ENCODE measurements at regions not wholly inside any gene's neighbourhood (a gene's known extent, or its start where the extent isn't known, plus 50 kb on each side); places are given as distances from the start of the nearest gene placed in this dataset.

DNA sequence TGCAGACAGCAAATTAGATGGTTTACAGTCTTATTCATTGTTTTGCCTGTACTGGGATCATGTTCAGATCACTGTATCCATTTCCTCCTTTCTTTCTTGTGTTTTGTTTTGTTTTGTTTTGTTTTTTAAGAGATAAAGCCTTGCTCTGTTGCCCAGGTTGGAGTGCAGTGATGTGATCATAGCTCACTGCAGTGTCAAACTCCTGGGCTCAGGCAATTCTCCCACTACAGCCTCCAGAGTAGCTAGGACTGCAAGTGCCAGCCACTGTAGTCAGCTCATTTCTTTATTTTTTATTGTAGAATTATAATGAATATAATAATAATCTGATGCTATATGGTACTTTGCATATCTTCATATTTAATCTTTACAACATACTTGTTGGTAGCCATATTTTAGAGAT lies 403.7 kb upstream of the B3GALT2 start (continued):
- TF ChIP-seq TEAD1 (CRISPR knock-in tag; IDR thresholded peaks at IDR 0.05) (no peak), PCBP2 (IDR thresholded peaks at IDR 0.05; ENCODE audit: low read depth, low read length, poor library complexity, severe bottlenecking) (no peak), ZKSCAN3 (CRISPR knock-in tag; IDR thresholded peaks at IDR 0.05) (no peak), HNRNPK (IDR thresholded peaks at IDR 0.05; ENCODE audit: low read depth, low read length, poor library complexity, severe bottlenecking) (no peak)

DNA sequence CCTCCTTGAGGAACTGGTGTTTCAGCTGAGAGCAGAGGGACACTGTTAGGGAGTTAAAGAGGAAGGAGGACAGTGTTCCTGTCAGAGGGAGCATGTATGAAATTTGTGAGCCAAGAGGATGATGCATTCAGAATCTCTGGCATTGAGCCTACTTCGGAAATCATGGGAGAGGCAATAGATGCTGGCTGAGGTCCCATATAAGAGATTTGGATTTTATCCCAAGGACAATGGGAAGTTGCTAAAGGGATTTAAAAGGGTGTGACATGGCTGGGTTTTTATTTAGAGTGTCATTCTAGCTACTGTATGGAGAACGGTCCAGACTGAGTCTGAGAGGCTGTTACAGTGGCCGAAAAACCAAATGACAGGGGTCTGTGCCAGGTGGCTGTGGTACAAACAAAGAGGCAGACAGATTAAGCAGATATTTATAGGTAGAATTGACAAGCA lies 403.2 kb upstream of the B3GALT2 start:
- Histone ChIP-seq H3K79me2 (ENCODE audit: control insufficient read depth, insufficient read depth, low read length) (no peaks in the 10 kb centered on the region), H3K4me2 (ENCODE audit: insufficient read depth, low read length) (no peak overlapping the region), H3K9me3 (replicated peaks; ENCODE audit: control insufficient read depth, insufficient read depth, low read depth, low read length) (peaks cover 3% of the 10 kb centered on the region; the same call in 1 of the 2 replicates), H3K36me3 (ENCODE audit: control insufficient read depth, insufficient read depth, low read length) (no peaks in the 10 kb centered on the region), H4K20me1 (replicated peaks; ENCODE audit: control insufficient read depth, insufficient read depth, low read length) (no peaks in the 10 kb centered on the region), H2AFZ (ENCODE audit: low read depth, low read length) (no peak overlapping the region), H3K4me3 (no peak overlapping the region), H3K27me3 (ENCODE audit: control insufficient read depth in 2 of 2, insufficient read depth in 2 of 2, low read length in 2 of 2) (no peaks in the 10 kb centered on the region), H3K9me1 (ENCODE audit: control insufficient read depth, insufficient read depth, low read length) (no peaks in the 10 kb centered on the region), H3K9ac (ENCODE audit: insufficient read depth in 1 of 2, low read depth in 2 of 2, low read length in 2 of 2) (no peak overlapping the region), H3K4me1 (replicated peaks in 1 of 2; ENCODE audit: control insufficient read depth in 2 of 2, insufficient read depth in 2 of 2, low read length in 2 of 2) (no peaks in the 10 kb centered on the region), H3K27ac (ENCODE audit: extremely low read depth, low read depth, low read length) (no peak overlapping the region)
- CTCF ChIA-PET (ENCODE audit: low intra/inter-chr PET ratio), result no interaction called here
- no peak for ATAC-seq
- FAIRE-seq, result no peak
- TF ChIP-seq MCM2 (IDR thresholded peaks at IDR 0.05; ENCODE audit: low read depth), result no peak
- intact Hi-C loops (cut with micrococcal nuclease), result no loop called here
- in situ Hi-C loops (cut with MboI), result no loop called here
- BruUV-seq (replicated peaks), result no TSS peak
- no peak for DNase-seq (ENCODE audit: extremely low read depth in 1 of 4, low spot score in 3 of 4)
- POLR2A ChIA-PET, result no interaction called here
- 7% methylated on average over 3 of the region's 3 CpGs for WGBS (ENCODE audit: insufficient coverage, low coverage, missing lambda C conversion rate)

Data from K562 (cell line).